GM19025 (cell line): ENCODE measurements at regions not wholly inside any gene's neighbourhood (a gene's known extent, or its start where the extent isn't known, plus 50 kb on each side); places are given as distances from the start of the nearest gene placed in this dataset.
"Not testable (repeated sequence)": the region's sequence is repeated elsewhere in the genome, so short reads cannot be mapped to it uniquely, and the experiment has no call there.

Experiments
- ATAC-seq: cut with Tn5 transposase; IDR thresholded peaks from one replicate; pipeline ENCODE4 v1.9.1; 2021; ENCODE audit warnings: mild to moderate bottlenecking, low read depth, moderate library complexity; ENCODE audit not compliant: unreplicated experiment

- ATAC-seq: no peak
These were observed 52.3 kb downstream of the MRPL57 start for GRCh38 chr13:21228738-21229137.

GRCh38 chr13:21229241-21230024 lies 53.0 kb downstream of the MRPL57 start:
- no peak for ATAC-seq

- ATAC-seq: no peak
These were observed 54.1 kb downstream of the MRPL57 start for GRCh38 chr13:21230516-21230915.

DNA sequence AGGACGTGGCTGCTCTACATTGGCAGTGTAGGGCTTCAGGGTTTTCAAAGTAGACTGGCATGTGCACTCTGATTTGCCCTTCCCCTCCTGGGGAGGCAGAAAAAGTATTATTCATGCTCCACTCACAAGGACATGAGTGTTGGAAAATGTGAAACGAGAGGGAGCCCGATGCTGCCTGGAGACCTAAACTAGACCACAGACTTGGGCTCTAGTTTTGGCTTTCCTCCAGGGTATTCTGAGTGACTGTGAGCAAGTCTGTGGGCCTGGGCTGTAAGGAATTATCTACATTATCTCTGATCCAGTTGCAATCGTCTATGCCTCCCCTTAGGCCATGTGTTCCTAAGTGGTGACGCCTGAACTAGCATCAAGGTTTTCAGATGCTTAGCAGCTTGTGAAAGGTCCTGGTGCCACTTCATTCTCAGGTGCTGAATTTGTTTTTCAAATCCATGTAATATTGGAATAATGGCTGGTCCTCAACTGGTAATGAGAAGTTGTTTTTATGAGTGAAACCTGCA lies 55.0 kb downstream of the MRPL57 start:
- ATAC-seq: no peak

- ATAC-seq: no peak
These were observed 55.7 kb downstream of the MRPL57 start for GRCh38 chr13:21232196-21232595.

- ATAC-seq: no peak
These were observed 56.1 kb downstream of the MRPL57 start for GRCh38 chr13:21232599-21232998.

DNA sequence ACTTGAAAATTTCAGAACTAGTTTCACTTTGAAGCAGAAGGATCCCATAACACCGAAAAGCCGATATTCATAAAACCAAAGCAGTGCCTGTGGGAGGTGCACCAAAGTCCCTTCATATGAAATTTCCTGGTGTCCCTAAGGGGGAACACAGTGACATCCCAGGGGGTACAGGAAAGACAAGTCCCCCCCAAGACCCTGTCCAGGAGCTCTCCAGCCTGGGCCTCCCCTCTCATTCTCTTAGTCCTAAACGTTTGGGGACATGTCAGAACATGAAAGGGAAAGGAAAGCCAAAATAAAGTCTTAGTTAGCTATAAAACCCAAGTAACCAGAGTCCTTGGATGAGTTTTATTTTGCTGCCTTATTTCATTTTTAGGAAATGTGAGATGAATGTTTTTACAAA lies 56.6 kb downstream of the MRPL57 start:
- no peak for ATAC-seq

- ATAC-seq: no peak
These were observed 58.1 kb downstream of the MRPL57 start for GRCh38 chr13:21234526-21234925.

DNA sequence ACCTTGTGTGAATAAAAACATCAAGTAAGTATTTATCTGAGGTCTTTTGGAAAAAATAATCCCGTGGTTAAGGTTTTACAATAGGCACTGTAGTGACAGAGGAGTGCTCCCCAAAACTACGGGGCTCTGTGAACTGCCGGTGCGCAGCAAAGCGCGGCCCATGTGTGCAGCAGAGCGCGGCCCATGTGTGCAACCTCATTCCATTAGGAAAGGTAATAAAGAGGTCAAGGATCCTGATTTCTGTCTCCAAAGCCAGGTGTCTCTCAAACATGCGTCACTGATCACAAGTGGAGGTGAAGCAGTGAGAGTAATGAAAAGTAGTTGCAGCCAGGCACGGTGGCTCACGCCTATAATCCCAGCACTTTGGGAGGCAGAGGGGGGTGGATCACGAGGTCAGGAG lies 58.7 kb downstream of the MRPL57 start:
- no peak for ATAC-seq

GRCh38 chr13:21237081-21237480 lies 60.6 kb downstream of the MRPL57 start:
- no peak for ATAC-seq

- no peak for ATAC-seq
These were observed 61.8 kb downstream of the MRPL57 start for GRCh38 chr13:21238267-21238666.

GRCh38 chr13:21240586-21240985 lies 64.1 kb downstream of the MRPL57 start:
- no peak for ATAC-seq

GRCh38 chr13:21242236-21242635 lies 65.8 kb downstream of the MRPL57 start:
- no peak for ATAC-seq

DNA sequence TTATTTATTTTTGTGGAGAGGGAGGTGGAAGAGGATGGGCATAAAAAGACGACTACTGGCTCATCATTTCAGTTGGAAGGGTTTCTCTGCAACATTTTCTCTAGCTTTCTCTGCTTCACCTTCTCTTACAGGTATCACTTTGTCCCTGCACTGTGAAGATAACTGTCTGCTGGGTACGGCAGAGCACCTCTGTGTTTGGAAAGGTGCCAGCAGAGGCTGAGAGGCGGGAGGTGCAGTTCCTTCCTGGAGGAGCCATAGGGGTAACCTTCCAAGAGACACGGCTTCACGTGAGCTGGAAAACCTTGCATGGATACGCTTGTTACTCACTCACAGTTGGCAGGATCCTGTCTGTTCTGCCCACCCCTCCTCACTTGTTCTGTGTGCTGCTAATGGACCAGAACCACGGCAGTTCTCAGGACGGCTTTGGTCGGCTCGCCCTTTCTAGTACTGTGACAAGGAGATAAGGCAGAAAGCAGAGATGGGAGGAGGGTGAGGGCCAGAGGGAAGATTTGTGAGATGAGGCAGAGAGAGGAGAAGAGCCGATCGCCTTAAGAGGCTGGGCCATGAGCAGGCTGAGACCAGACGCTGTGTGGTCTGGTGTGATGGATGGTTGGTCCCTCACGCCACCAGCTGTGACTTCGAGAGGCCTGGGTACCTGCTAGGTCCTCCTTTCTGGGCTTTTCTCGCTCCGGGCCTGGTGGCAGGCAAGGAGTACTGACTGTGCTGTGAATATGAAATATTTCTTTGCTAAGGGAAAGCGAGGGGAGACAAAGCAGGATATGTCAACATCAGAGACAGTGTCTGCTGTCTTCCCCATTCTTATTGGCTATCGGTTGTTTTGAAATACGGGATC lies 66.8 kb downstream of the MRPL57 start:
- ATAC-seq: no peak

DNA sequence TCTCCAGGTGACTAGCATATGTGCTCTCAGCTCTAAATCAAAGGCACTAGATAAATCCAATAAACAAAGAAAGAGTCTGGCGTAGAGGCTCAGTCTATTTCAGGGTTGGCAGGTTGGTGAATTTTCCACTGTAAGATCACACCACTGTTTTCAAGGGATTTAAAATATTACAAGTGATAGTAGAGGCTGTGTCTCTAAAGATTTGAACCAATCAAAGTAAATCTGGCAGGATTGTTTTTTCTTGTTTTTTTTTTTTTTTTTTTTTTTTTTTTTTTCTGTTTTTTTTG lies 67.4 kb downstream of the MRPL57 start:
- not testable (repeated sequence) for ATAC-seq

DNA sequence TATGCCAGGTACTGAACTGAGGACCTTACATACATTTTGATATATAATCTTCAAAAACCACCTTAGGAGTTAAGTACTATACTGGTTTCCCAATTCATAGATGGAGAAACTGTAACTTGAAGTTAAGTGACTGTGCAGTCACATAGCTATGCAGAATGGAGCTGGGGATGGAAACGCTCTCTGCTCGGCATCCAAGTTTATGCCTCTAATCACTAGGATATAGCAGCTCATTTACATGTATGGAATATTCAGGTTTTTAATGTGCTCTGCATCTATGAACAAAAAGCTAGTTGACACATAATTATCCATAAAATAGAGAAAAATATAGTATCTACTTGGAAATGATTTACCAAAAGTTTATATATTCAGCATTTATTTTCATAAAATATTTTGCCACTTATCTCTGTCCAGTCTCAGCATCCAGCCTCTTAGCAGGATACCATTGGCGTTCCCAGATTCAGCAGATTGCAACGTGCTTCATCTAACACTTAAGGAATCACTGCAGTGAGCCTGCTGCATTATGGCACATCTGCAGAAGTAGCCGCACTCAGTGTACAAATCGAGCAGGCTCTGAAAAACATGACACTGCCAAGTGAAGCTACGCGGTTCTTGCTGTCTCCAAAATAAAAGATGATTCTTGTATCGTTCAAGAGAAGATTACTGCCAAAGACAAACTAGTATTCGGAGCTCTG lies 70.4 kb downstream of the MRPL57 start:
- ATAC-seq: no peak

DNA sequence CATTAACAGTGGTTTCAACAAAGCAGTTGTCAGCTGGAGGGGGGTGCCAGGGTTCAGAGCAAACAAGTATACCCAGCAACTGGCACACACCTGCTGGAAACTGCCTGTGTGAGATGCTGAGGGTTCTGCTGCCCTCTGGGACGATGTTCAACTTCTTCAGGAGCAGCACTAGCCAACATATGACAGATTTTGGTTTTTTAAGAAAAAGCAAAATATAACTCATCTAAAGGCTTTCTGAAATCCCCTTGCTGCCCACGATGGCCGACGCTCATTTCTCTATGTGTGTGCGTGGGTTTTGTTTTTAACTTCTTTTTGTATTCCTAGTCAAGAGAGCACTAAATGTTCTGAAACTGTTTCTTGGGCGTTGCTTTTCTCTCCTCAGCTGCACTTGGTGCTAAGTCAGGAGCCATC lies 79.9 kb downstream of the MRPL57 start:
- ATAC-seq: no peak

DNA sequence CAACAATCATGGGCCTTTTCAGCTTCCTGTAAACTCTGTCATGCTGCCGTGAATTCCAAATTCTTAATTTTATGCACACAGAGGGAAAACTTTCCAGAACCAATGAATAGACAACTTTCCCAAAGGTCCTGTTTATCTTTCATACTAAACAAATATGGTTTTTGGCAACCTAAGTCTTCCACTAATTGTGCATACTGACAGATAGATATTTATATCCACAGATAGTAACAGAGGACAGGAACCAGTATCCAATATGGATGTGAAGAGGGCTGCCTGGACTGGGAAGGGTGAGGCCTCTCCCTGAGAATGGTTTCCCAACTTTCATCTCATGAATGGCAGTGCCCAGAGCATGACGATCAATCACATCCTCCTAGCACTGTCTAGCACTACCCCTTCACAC lies 80.4 kb downstream of the MRPL57 start:
- no peak for ATAC-seq

- ATAC-seq: no peak
These were observed 83.4 kb downstream of the MRPL57 start for GRCh38 chr13:21259571-21260455.
